WTC11 (cell line): ENCODE measurements at regions not wholly inside any gene's neighbourhood (a gene's known extent, or its start where the extent isn't known, plus 50 kb on each side); places are given as distances from the start of the nearest gene placed in this dataset.

Experiments used
- NFYB ChIP-seq: sonication (generic); formaldehyde crosslinking; conservative IDR thresholded peaks from 2 replicates; pipeline ENCODE4 v1.8.0; 2022; ENCODE audit warnings: low read depth, missing genetic modification reagents
- TF ChIP-seq, protein P1 (sequence below): sonication (generic); formaldehyde crosslinking; IDR thresholded peaks from 2 replicates; pipeline ENCODE4 v1.8.0; 2022; ENCODE audit warnings: mild to moderate bottlenecking, missing genetic modification reagents
- TF ChIP-seq, protein P2 (sequence below): fragments of 200-600 bp; IDR thresholded peaks from 2 replicates; pipeline ENCODE4 v1.8.0; 2022; ENCODE audit warnings: antibody characterized with exemption

DNA sequence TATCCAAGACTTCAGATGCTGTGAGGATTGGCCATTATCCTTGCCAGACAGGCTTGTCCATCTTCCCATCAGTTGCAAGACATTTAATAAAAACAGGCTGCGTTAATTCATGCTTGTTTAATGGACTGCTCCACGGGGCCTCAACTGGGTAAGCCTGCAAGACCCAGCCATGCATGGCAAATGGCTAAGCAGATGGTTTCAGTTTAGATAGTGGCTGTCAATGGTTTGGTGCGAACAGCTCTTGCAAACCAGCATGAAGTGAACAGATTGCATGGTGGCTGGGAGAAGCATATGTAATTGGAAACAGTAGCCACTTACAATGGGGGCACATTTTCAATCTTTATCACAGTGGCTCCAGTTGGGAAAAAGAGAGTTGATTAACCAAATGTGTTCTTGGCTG is 628.2 kb upstream of the KLF4 start:
- TF ChIP-seq NFYB (CRISPR knock-in tag): no peak
- TF ChIP-seq, protein P1, sequence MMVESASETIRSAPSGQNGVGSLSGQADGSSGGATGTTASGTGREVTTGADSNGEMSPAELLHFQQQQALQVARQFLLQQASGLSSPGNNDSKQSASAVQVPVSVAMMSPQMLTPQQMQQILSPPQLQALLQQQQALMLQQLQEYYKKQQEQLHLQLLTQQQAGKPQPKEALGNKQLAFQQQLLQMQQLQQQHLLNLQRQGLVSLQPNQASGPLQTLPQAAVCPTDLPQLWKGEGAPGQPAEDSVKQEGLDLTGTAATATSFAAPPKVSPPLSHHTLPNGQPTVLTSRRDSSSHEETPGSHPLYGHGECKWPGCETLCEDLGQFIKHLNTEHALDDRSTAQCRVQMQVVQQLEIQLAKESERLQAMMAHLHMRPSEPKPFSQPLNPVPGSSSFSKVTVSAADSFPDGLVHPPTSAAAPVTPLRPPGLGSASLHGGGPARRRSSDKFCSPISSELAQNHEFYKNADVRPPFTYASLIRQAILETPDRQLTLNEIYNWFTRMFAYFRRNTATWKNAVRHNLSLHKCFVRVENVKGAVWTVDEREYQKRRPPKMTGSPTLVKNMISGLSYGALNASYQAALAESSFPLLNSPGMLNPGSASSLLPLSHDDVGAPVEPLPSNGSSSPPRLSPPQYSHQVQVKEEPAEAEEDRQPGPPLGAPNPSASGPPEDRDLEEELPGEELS (CRISPR knock-in tag): no peak
- TF ChIP-seq, protein P2, sequence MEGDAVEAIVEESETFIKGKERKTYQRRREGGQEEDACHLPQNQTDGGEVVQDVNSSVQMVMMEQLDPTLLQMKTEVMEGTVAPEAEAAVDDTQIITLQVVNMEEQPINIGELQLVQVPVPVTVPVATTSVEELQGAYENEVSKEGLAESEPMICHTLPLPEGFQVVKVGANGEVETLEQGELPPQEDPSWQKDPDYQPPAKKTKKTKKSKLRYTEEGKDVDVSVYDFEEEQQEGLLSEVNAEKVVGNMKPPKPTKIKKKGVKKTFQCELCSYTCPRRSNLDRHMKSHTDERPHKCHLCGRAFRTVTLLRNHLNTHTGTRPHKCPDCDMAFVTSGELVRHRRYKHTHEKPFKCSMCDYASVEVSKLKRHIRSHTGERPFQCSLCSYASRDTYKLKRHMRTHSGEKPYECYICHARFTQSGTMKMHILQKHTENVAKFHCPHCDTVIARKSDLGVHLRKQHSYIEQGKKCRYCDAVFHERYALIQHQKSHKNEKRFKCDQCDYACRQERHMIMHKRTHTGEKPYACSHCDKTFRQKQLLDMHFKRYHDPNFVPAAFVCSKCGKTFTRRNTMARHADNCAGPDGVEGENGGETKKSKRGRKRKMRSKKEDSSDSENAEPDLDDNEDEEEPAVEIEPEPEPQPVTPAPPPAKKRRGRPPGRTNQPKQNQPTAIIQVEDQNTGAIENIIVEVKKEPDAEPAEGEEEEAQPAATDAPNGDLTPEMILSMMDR: no peak
